ENCODE measurements at regions not wholly inside any gene's neighbourhood (a gene's known extent, or its start where the extent isn't known, plus 50 kb on each side); places are given as distances from the start of the nearest gene placed in this dataset.
A peak's percentile ranks its signal among the peaks of the same experiment; 100 is the strongest.

DNA sequence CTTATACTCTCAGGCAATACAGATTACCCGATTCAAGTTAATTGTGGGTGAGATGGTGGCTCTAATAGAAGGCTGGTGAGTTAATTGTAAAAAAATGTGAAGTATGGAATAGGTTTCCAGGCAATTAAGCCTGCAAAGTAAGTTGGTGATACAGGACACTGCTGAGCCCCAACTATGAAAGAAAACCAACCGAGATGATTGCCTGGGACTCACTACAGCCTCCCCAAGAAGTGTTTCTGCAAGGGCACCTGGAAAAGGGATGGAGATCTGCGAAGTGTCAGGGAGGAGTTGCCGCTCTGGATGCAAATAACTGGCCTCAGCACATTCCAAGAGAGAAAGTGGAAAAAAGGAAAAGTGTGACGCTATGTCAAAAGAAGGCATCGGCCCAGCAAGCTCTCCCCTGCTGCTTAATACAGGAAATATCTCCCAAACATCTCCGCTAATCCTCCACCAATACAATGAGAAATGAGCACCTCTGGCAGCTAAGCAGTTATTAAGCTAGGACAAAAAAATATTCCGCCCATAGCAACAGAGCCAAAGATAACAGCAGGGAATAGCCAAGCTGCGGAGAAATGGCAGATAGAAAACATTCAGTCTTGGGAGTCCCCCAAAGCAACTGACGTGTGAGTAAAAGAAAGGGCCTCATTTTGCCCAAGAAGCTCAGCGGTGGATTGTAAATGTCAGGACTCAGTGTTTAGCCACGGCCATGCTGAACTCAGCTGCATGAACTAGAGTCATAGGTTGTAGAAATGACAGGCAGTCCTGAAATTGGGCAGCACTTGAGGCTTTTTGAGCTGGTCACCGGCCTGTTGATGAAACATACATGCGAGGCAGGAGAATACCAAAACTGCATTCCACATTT lies 133.7 kb downstream of the SNX19 start:
- Histone ChIP-seq H3K27ac (ENCODE audit: extremely low read depth, low read depth, low read length) (no peak overlapping the region), H3K9me3 (ENCODE audit: control insufficient read depth, insufficient read depth, low read depth, low read length) (no peaks in the 10 kb centered on the region), H3K36me3 (ENCODE audit: control insufficient read depth in 2 of 2, insufficient read depth in 1 of 2, low read length in 2 of 2) (no peaks in the 10 kb centered on the region), H3K4me3 (ENCODE audit: low read depth, low read length) (no peak overlapping the region), H3K4me1 (ENCODE audit: control insufficient read depth, insufficient read depth, low read length) (0 out of 2 replicates have a peak, but pooled peaks cover 2% of the 10 kb centered on the region)
- TF ChIP-seq ZNF2 (tag by site-specific recombination; IDR thresholded peaks at IDR 0.05) (no peak), PRDM1 (tag by site-specific recombination; IDR thresholded peaks at IDR 0.05) (peak; percentile 60)
- CTCF ChIA-PET, result interaction anchor here (0.5 to 1.1 kb wide), 3 partner anchors 80 to 347 kb away, joined by 3 to 5 read pairs (median 4); no protein-coding TSS in a partner anchor
- POLR2A ChIA-PET, result interaction anchor here (1.5 kb wide), 1 partner anchor 10 kb away, joined by 4 read pairs; no protein-coding TSS in a partner anchor

DNA sequence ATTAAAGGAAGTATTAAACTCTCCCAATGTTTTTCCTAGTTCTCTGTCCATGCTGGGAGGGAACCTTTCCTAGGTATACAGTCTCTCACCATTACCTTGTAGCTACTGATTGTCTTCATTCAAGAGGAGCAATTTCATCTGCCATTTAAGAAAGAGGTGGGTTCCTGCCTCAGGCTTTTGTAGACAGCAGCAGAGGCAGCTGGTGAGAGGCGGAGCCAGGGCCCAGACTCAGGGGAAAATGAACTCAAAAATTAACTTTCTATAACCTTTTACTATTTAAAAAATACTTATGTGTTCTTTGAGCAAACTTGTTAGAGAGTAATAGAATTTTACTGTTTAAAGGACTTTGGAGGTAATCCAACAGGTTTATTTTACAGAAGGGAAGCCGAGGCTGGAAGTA lies 133.0 kb downstream of the SNX19 start:
- no peak overlapping the region for H3K27ac ChIP-seq (ENCODE audit: extremely low read depth, low read depth, low read length)
- TF ChIP-seq KLF7 (tag by site-specific recombination; IDR thresholded peaks at IDR 0.05; ENCODE audit: borderline replicate concordance) (no peak), ZSCAN18 (tag by site-specific recombination; IDR thresholded peaks at IDR 0.05) (no peak), ZBTB21 (tag by site-specific recombination; IDR thresholded peaks at IDR 0.05) (no peak)
- TF ChIP-seq, protein P1, sequence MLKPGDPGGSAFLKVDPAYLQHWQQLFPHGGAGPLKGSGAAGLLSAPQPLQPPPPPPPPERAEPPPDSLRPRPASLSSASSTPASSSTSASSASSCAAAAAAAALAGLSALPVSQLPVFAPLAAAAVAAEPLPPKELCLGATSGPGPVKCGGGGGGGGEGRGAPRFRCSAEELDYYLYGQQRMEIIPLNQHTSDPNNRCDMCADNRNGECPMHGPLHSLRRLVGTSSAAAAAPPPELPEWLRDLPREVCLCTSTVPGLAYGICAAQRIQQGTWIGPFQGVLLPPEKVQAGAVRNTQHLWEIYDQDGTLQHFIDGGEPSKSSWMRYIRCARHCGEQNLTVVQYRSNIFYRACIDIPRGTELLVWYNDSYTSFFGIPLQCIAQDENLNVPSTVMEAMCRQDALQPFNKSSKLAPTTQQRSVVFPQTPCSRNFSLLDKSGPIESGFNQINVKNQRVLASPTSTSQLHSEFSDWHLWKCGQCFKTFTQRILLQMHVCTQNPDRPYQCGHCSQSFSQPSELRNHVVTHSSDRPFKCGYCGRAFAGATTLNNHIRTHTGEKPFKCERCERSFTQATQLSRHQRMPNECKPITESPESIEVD (tag by site-specific recombination; IDR thresholded peaks at IDR 0.05), result no peak
- TF ChIP-seq, protein P2, sequence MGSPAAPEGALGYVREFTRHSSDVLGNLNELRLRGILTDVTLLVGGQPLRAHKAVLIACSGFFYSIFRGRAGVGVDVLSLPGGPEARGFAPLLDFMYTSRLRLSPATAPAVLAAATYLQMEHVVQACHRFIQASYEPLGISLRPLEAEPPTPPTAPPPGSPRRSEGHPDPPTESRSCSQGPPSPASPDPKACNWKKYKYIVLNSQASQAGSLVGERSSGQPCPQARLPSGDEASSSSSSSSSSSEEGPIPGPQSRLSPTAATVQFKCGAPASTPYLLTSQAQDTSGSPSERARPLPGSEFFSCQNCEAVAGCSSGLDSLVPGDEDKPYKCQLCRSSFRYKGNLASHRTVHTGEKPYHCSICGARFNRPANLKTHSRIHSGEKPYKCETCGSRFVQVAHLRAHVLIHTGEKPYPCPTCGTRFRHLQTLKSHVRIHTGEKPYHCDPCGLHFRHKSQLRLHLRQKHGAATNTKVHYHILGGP (tag by site-specific recombination; IDR thresholded peaks at IDR 0.05), result no peak
- H3K36me3 ChIP-seq (ENCODE audit: control insufficient read depth in 2 of 2, insufficient read depth in 1 of 2, low read length in 2 of 2), result no peaks in the 10 kb centered on the region
- POLR2A ChIA-PET, result no interaction called here
- CTCF ChIA-PET, result interaction anchor here (1.1 kb wide), 1 partner anchor 348 kb away, joined by 3 read pairs; no protein-coding TSS in a partner anchor
- no peak overlapping the region for H3K4me3 ChIP-seq (ENCODE audit: low read depth, low read length)
- H3K9me3 ChIP-seq (ENCODE audit: control insufficient read depth, insufficient read depth, low read depth, low read length), result no peaks in the 10 kb centered on the region
- H3K4me1 ChIP-seq (ENCODE audit: control insufficient read depth, insufficient read depth, low read length), result 0 out of 2 replicates have a peak, but pooled peaks cover 2% of the 10 kb centered on the region

GRCh38 chr11:130785380-130786116 lies 130.7 kb downstream of the SNX19 start:
- no peak overlapping the region for H3K27ac ChIP-seq (ENCODE audit: extremely low read depth, low read depth, low read length)
- ChIA-PET CTCF (interaction anchor here (0.7 to 2.0 kb wide), 2 partner anchors 52 to 76 kb away, joined by 3 to 5 read pairs; no protein-coding TSS in a partner anchor), POLR2A (no interaction called here)
- H3K36me3 ChIP-seq (ENCODE audit: control insufficient read depth in 2 of 2, insufficient read depth in 1 of 2, low read length in 2 of 2), result no peaks in the 10 kb centered on the region
- TF ChIP-seq SP2 (tag by site-specific recombination; IDR thresholded peaks at IDR 0.05), result peak; percentile 26
- no peak for TF ChIP-seq ZSCAN16 (tag by site-specific recombination; IDR thresholded peaks at IDR 0.05)
- 0 out of 2 replicates have a peak, but pooled peaks cover 2% of the 10 kb centered on the region for H3K4me1 ChIP-seq (ENCODE audit: control insufficient read depth, insufficient read depth, low read length)
- H3K9me3 ChIP-seq (ENCODE audit: control insufficient read depth, insufficient read depth, low read depth, low read length), result no peaks in the 10 kb centered on the region
- H3K4me3 ChIP-seq (ENCODE audit: low read depth, low read length), result no peak overlapping the region

GRCh38 chr11:130786586-130786985 lies 129.7 kb downstream of the SNX19 start:
- TF ChIP-seq, protein P3, sequence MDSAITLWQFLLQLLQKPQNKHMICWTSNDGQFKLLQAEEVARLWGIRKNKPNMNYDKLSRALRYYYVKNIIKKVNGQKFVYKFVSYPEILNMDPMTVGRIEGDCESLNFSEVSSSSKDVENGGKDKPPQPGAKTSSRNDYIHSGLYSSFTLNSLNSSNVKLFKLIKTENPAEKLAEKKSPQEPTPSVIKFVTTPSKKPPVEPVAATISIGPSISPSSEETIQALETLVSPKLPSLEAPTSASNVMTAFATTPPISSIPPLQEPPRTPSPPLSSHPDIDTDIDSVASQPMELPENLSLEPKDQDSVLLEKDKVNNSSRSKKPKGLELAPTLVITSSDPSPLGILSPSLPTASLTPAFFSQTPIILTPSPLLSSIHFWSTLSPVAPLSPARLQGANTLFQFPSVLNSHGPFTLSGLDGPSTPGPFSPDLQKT (IDR thresholded peaks at IDR 0.05; ENCODE audit: borderline replicate concordance, low read depth, low read length), result no peak
- TF ChIP-seq ZNF510 (tag by site-specific recombination; IDR thresholded peaks at IDR 0.05; ENCODE audit: insufficient replicate concordance) (no peak), ZNF560 (tag by site-specific recombination; IDR thresholded peaks at IDR 0.05; ENCODE audit: borderline replicate concordance) (no peak)
- ChIA-PET CTCF (interaction anchor here (0.6 to 2.1 kb wide), 4 partner anchors 40 to 246 kb away, joined by 3 to 5 read pairs (median 4); no protein-coding TSS in a partner anchor), POLR2A (no interaction called here)
- no peaks in the 10 kb centered on the region for H3K4me1 ChIP-seq (ENCODE audit: control insufficient read depth, insufficient read depth, low read length)
- H3K27ac ChIP-seq (ENCODE audit: extremely low read depth, low read depth, low read length), result no peak overlapping the region
- no peaks in the 10 kb centered on the region for H3K9me3 ChIP-seq (ENCODE audit: control insufficient read depth, insufficient read depth, low read depth, low read length)
- H3K36me3 ChIP-seq (ENCODE audit: control insufficient read depth in 2 of 2, insufficient read depth in 1 of 2, low read length in 2 of 2), result no peaks in the 10 kb centered on the region
- H3K4me3 ChIP-seq (ENCODE audit: low read depth, low read length), result no peak overlapping the region
